Vagina (tissue), 2 donors: ENCODE measurements at regions not wholly inside any gene's neighbourhood (a gene's known extent, or its start where the extent isn't known, plus 50 kb on each side); places are given as distances from the start of the nearest gene placed in this dataset.

ENCODE experiments used
- DNase-seq, 2 donors: peaks; one replicate each; pipeline ENCODE4 v3.0.0-alpha.2; 2017; ENCODE audit errors: extremely low spot score in 2 of 2
- H3K27ac ChIP-seq: fragments of 200-600 bp; sonication (generic); one replicate; pipeline ENCODE4 v1.5.1; 2019
- H3K27me3 ChIP-seq: fragments of 200-600 bp; sonication (generic); one replicate; pipeline ENCODE4 v1.5.1; 2019
- H3K36me3 ChIP-seq, 2 donors: fragments of 200-600 bp; sonication (generic); one replicate each; pipeline ENCODE4 v1.5.1; 2017 to 2019
- H3K4me1 ChIP-seq: fragments of 200-600 bp; sonication (generic); one replicate; pipeline ENCODE4 v1.5.1; 2019
- H3K4me3 ChIP-seq, 2 donors: fragments of 200-600 bp; sonication (generic); 1 replicate in 1 of 2; 2 replicates in 1 of 2; pipeline ENCODE4 v1.5.1; 2016 to 2019
- H3K9me3 ChIP-seq: fragments of 200-600 bp; sonication (generic); one replicate; pipeline ENCODE4 v1.5.1; 2019
- POLR2A ChIP-seq, 2 donors: fragments of 450-650 bp; IDR thresholded peaks; one replicate each; pipeline ENCODE4 v1.6.1; 2017; ENCODE audit warnings: antibody characterized with exemption in 2 of 2, mild to moderate bottlenecking in 2 of 2, moderate library complexity in 2 of 2
- POLR2AphosphoS5 ChIP-seq, 2 donors: sonication (generic); formaldehyde crosslinking; IDR thresholded peaks; one replicate each; pipeline ENCODE4 v1.9.0; 2017; ENCODE audit warnings: antibody characterized with exemption in 2 of 2, mild to moderate bottlenecking in 2 of 2, low read depth in 1 of 2; ENCODE audit not compliant: insufficient read depth in 1 of 2
- intact Hi-C: fragments of 100-400 bp; cut with DNase I; formaldehyde crosslinking; loops from one replicate; pipeline ENCODE4 v1.15.1; 2023
- TF ChIP-seq, protein P1 (sequence below), 3 experiments: fragments of 450-650 bp in 2 of 3; fragments of 200-600 bp in 1 of 3; sonication (generic) in 1 of 3; IDR thresholded peaks; one replicate each; pipeline ENCODE4 v1.5.1; 2017 to 2019; ENCODE audit warnings: antibody characterized with exemption in 3 of 3, mild to moderate bottlenecking in 2 of 3, moderate library complexity in 2 of 3

DNA sequence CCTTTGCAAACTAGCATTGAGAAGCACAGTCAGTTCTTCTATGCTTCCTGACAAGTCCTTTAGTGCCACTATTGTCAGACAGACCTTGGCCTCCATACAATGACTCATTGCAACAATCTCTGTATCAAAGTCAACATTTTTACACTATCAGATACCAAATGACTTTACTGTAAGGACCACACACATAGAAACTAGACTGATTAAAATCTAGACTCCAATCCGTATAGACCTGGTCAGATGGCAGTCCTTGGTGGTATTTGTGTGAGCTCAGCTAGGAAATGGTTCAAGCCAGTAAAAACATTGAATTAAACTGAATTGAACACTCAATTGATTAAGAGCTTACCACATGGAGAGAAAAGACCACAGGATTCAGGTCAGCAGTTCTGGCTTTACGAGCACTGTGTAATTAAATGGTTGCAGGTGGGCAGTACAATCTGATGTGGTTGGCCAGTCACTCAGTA is 549.8 kb upstream of the LCORL start:
- H3K4me1 ChIP-seq = no peaks in the 10 kb centered on the region
- H3K27me3 ChIP-seq = no peaks in the 10 kb centered on the region
- H3K36me3 ChIP-seq = no peaks in the 10 kb centered on the region
- no peaks in the 10 kb centered on the region for H3K9me3 ChIP-seq
- no peak overlapping the region for H3K4me3 ChIP-seq
- H3K27ac ChIP-seq = no peak overlapping the region
- no peak for DNase-seq
- intact Hi-C loops = no loop called here
- TF ChIP-seq, protein P1, sequence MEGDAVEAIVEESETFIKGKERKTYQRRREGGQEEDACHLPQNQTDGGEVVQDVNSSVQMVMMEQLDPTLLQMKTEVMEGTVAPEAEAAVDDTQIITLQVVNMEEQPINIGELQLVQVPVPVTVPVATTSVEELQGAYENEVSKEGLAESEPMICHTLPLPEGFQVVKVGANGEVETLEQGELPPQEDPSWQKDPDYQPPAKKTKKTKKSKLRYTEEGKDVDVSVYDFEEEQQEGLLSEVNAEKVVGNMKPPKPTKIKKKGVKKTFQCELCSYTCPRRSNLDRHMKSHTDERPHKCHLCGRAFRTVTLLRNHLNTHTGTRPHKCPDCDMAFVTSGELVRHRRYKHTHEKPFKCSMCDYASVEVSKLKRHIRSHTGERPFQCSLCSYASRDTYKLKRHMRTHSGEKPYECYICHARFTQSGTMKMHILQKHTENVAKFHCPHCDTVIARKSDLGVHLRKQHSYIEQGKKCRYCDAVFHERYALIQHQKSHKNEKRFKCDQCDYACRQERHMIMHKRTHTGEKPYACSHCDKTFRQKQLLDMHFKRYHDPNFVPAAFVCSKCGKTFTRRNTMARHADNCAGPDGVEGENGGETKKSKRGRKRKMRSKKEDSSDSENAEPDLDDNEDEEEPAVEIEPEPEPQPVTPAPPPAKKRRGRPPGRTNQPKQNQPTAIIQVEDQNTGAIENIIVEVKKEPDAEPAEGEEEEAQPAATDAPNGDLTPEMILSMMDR (IDR thresholded peaks at IDR 0.05) = no peak
- no peak for TF ChIP-seq POLR2AphosphoS5 (IDR thresholded peaks at IDR 0.05; ENCODE audit: insufficient read depth in 1 of 2, low read depth in 1 of 2)
- no peak for TF ChIP-seq POLR2A (IDR thresholded peaks at IDR 0.05)

DNA sequence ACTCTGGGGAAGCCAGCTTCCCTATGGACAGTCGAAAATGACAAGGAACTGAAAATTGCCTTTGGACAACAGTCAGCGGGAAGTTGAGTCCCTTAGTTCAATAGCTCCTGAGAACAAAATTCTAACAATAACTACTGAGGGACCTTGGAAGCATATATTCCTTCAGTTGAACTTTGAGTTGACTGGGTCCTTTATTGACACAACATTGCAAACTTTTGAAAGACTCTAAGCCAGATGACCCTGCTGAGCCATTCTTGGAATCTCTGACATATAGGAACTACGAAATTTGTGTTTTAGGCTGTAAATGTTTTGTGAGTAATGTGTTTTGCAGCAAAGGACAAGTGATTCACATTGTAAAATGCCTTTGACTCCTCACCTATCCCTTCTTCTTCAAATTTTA is 548.8 kb upstream of the LCORL start:
- no peaks in the 10 kb centered on the region for H3K27me3 ChIP-seq
- H3K4me1 ChIP-seq = no peaks in the 10 kb centered on the region
- intact Hi-C loops = no loop called here
- no peaks in the 10 kb centered on the region for H3K36me3 ChIP-seq
- TF ChIP-seq, protein P1 (IDR thresholded peaks at IDR 0.05) = no peak
- TF ChIP-seq POLR2AphosphoS5 (IDR thresholded peaks at IDR 0.05; ENCODE audit: insufficient read depth in 1 of 2, low read depth in 1 of 2) (no peak), POLR2A (IDR thresholded peaks at IDR 0.05) (no peak)
- DNase-seq = no peak
- no peak overlapping the region for H3K4me3 ChIP-seq
- no peak overlapping the region for H3K27ac ChIP-seq
- no peaks in the 10 kb centered on the region for H3K9me3 ChIP-seq

DNA sequence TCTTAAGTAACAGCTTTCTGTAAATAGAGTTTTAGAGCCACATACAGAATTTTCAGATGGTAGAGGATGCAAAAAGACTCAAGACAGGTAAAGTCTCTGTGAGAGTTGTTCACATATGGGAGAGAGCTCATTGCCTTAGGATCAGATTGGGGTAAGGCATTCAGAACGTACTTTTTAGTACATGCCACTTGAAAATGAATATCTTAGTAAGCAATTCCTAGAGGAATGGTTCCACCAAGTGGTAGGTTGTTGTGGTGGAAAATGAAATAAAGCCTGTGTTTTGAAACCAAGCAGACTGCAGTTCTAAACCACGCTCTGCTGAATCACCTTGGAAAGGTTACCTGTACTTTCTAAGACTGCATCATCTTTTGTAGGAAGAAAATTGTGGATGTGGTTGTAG is 547.0 kb upstream of the LCORL start:
- Histone ChIP-seq H3K27ac (no peak overlapping the region), H3K4me3 (no peak overlapping the region), H3K4me1 (no peaks in the 10 kb centered on the region), H3K9me3 (no peaks in the 10 kb centered on the region), H3K27me3 (no peaks in the 10 kb centered on the region), H3K36me3 (no peaks in the 10 kb centered on the region)
- TF ChIP-seq, protein P1 (IDR thresholded peaks at IDR 0.05) = no peak
- no peak for TF ChIP-seq POLR2AphosphoS5 (IDR thresholded peaks at IDR 0.05; ENCODE audit: insufficient read depth in 1 of 2, low read depth in 1 of 2)
- no peak for TF ChIP-seq POLR2A (IDR thresholded peaks at IDR 0.05)
- intact Hi-C loops = no loop called here
- no peak for DNase-seq

DNA sequence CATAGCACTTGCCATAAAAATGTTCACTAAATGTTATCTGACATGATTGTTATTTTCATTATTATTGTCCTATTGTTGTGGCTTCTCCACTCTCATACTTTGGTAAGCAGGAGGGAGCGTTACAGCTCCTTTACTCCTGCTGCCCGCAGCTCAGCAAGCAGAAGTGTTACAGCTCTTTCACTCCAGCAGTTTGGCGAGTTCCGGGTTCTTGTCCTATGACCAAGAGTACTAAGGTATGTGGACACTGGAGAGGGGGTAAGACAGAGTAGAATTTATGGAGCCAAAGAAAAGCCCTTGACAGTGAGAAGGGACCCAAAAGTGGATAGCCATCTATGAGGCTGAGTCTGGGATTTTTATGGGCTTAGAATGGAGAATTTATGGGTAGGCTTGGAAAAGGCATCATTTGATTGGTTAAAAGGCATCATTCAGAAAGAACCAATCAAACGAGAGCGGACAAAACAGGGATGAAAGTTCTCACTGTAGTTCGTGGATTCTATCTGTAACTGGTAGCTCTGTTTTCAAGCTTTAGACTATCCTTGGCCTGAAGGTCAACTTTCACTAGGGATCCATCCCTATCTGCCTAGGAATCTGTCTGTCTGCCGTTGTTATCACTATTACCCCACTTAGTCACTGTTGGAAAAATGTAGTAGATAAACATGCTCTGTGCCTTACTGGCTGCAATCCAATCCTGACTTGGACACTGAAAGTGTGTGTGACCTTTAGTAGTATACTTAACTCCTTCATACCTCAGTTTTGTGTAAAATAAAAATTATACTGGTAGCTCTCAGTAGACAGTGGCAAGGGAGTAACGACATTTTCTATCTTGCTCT is 545.6 kb upstream of the LCORL start:
- Histone ChIP-seq H3K9me3 (no peaks in the 10 kb centered on the region), H3K36me3 (no peaks in the 10 kb centered on the region), H3K27ac (no peak overlapping the region), H3K4me3 (no peak overlapping the region), H3K4me1 (no peaks in the 10 kb centered on the region), H3K27me3 (no peaks in the 10 kb centered on the region)
- no peak for DNase-seq
- intact Hi-C loops = no loop called here
- TF ChIP-seq POLR2A (IDR thresholded peaks at IDR 0.05) (no peak), POLR2AphosphoS5 (IDR thresholded peaks at IDR 0.05; ENCODE audit: insufficient read depth in 1 of 2, low read depth in 1 of 2) (no peak)
- TF ChIP-seq, protein P1 (IDR thresholded peaks at IDR 0.05) = no peak

DNA sequence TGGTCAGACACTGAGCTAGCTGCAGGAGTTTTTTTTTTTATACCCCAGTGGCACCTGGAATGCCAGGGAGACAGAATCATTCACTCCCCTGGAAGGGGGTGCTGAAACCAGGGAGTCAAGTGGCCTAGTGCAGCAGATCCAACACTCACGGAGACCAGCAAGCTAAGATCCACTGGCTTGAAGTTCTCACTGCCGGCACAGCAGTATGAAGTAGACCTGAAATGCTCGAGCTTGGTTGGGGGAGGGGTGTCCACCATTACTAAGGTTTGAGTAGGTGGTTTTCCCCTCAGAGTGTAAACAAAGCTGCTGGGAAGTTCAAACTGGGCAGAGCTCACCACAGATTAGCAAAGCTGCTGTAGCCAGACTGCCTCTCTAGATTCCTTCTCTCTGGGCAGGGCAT is 537.9 kb upstream of the LCORL start:
- TF ChIP-seq POLR2A (IDR thresholded peaks at IDR 0.05) (no peak), POLR2AphosphoS5 (IDR thresholded peaks at IDR 0.05; ENCODE audit: insufficient read depth in 1 of 2, low read depth in 1 of 2) (no peak)
- TF ChIP-seq, protein P1 (IDR thresholded peaks at IDR 0.05) = no peak
- intact Hi-C loops = no loop called here

More for the DNA sequence above, 537.9 kb upstream of the LCORL start:
- DNase-seq = no peak
- no peaks in the 10 kb centered on the region for H3K4me1 ChIP-seq
- H3K27me3 ChIP-seq = no peaks in the 10 kb centered on the region
- H3K27ac ChIP-seq = no peak overlapping the region
- H3K4me3 ChIP-seq = no peak overlapping the region
- no peaks in the 10 kb centered on the region for H3K9me3 ChIP-seq
- no peaks in the 10 kb centered on the region for H3K36me3 ChIP-seq
